HG03442 (cell line): ENCODE measurements at regions not wholly inside any gene's neighbourhood (a gene's known extent, or its start where the extent isn't known, plus 50 kb on each side); places are given as distances from the start of the nearest gene placed in this dataset.

ENCODE experiments used
- ATAC-seq: cut with Tn5 transposase; IDR thresholded peaks from one replicate; pipeline ENCODE4 v1.9.1; 2021; ENCODE audit warnings: mild to moderate bottlenecking, moderate library complexity; ENCODE audit not compliant: unreplicated experiment

DNA sequence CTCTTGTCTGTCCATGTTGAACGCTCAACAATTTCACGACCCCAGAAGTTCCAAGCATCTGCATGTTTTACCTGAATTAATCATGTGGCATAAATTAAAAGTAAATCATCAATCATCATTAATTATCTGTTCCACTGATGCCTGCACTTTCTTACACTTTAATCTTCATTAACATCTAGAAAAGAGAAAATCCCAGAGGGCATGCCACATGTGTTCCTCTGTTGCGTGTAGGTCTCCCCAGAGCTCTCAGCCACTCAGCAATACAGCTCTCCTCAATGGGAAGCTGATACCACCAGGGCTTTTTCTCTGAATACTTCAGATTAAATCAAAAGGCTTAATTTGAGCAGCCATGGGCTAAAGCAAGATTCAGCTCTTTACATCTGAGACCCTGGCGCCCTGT lies 722.4 kb upstream of the TENM3 start:
- ATAC-seq: no peak

DNA sequence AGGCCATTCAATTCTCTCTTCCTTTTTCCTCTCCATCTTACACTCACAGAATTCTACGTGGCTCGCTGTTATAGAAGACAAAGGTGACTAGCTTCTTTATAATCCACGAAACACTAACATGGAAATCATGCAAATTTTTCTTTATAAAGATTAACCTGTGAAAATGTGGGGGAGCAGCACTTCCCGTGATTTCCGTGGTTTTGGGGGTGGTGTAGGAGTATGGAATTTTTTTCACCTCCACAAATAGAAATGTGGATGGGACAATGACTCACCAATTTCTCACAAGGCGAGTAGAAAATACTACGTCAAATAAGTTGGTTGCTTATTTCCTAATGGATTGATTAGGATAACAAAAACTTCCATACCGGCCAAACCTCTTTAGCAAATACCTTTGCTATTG lies 719.2 kb upstream of the TENM3 start:
- ATAC-seq: no peak

DNA sequence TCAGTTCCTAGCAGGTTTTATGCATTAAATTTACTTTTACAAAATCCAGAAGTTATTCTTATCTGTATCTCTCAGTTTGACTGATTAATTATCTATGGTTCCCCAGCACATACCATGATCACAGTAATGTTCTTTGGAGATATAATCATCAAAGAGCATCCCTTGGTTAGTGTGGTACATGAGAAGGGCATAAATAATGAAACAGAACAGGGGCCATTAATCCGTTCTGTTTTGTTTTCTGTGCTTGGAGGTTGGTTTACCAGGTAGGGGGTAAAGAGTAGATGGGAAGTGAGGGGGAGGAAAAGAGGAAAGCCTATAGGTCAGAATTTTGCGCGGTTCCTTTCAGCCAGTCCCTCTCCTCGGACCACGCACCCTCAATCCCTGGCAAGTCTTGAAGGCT lies 718.7 kb upstream of the TENM3 start:
- no peak for ATAC-seq

DNA sequence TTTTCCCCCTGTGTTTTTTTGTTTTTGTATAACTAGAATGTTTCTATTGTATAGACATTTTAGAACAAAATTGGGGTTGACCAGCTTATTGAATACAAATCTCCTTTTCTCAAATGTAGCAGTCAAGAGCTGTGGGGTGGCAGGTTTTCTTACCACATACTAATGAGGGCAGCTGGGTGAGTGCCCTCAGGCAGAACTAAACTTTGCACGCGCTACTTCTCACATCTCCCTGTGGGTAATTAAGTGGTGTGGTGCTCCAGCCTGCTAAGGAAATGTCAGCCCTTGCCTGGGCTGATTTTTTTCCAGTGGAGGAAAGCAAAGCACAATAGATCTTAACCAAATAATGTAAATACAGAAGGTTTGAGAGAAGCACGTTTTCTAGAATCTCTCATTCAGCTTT lies 717.6 kb upstream of the TENM3 start:
- ATAC-seq: no peak

DNA sequence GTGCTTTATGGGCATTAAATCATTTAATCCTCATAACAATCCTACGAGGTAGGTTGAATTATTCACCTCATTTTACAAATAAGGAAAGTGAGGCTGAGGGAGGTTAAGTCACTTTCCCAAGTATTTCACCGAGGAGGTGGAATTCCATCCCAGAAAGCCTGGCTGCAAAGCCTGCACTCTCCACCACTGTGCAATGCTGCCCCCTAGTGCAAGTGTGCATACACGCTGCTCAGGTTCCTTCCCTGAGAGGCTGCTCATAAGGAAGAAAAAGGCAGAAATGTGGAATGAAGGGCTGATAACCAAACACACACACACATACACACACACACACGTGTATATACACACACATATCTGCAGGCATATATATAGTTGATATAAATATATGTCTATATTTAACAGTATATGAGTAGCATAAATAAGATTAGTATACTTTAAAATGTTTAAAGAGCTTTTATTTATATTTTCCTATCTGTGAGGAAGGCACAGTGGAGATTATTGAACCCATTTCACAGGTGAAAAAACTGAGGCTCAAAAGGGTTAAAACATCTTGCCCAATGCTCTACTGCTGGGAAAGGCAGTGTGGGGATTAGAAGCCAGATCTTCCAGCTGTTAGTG lies 714.5 kb upstream of the TENM3 start:
- ATAC-seq: peak; percentile 78

DNA sequence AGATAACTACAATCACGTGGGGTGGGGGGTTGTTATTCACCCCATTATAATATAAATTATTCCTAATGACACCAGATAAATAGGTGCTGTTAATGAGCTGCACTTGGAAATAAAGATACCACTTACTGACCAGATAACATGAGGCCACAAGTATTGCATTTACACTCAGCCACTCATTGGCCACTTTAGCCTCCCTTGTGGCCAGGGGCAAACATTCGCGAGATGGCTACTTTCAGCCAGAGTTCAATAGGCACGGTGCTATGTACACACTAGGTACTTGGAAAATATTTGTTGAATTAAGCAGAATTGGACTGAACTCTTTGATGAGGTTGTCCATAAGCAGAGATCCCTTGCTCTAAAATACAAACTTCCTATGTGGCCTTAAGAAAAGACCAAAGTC lies 713.7 kb upstream of the TENM3 start:
- ATAC-seq: no peak

DNA sequence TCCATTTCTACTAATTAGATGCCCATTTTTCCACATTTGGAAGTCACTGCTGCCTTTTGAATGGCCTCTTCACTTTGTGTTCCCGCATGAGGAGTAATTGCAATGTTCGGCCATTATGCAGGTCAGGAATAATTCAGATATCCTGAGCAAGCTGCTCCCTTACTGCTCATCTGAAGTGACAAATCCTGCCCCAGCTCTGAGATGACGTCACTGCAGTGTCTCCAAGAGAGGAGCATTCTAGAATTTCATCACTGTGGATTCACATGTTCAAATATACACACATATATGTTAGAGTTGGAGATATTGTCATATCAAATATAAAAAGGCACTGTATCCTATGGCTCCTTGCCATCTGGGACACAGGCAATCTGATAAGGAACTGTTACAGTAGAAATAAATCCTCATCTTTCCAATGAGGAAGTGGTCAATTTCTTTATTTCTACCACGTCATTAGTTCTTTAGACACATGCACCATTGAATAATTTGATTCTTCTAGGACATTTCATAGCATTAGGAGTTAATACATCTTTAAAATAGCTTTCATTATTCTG lies 706.9 kb upstream of the TENM3 start:
- no peak for ATAC-seq

DNA sequence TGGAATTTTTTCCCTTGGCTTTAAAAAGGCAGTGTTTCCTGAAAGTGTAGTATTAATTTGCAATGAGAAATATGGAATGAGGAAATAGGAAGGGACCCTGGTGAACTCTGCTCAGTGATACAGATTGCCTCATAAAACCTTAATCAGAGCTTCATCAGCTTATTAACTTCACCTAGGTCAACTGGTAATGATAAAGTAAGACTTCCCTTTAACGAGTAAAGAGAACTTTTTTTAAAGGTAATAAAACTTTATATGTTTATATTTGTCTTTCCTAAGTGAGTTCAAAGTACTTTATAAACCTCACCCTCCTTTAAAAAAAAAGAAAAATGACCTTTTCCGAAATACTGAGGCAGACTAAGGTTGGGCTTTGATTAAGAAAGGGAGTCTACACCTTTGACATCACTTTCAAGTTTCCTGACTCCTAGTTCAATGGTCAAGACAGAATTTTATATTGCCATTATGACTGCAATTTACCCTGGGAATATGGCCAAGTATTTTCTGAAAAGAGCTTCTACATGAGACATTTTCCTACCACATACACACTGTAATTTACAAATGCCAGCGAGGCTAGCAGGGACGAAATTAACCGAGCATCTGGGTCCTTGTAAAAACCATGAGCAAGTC lies 706.3 kb upstream of the TENM3 start:
- no peak for ATAC-seq

DNA sequence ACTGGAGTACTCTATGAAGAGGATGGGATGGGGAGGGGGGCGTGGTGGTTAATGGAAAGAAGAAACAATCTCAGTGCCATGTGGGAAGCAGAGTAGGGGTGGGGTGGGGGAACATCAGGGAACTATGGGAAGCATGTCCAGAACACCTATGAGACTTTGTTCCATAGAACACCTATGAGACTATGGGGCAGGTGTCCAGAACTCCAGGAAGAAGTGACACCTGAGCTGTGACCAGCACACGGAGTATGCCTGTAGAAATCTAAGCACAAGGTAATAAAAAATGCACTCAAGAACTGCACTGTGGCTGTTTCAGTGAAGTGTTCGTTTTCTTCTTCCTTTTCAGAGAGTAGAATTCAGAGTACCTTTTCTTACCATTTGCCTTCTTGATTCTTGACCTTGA lies 704.8 kb upstream of the TENM3 start:
- ATAC-seq: no peak

DNA sequence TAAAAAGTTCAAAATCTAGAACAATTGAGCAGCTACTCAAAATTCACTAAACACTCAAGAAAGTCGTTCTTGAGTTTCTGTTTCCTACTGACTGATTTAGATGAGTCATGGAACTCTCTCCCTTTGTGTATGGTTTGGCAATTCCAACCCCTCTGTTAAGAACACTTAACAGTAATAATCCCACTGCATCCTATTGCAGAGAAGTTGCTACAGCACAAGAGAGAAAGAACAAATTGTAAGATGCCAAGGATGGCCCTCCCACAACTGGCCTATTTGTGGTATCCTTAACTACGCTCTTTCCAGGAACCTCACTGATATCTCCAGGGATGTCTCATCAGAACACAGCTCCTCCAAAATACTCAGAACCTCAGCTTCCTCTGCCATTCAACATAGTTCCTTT lies 701.8 kb upstream of the TENM3 start:
- no peak for ATAC-seq

DNA sequence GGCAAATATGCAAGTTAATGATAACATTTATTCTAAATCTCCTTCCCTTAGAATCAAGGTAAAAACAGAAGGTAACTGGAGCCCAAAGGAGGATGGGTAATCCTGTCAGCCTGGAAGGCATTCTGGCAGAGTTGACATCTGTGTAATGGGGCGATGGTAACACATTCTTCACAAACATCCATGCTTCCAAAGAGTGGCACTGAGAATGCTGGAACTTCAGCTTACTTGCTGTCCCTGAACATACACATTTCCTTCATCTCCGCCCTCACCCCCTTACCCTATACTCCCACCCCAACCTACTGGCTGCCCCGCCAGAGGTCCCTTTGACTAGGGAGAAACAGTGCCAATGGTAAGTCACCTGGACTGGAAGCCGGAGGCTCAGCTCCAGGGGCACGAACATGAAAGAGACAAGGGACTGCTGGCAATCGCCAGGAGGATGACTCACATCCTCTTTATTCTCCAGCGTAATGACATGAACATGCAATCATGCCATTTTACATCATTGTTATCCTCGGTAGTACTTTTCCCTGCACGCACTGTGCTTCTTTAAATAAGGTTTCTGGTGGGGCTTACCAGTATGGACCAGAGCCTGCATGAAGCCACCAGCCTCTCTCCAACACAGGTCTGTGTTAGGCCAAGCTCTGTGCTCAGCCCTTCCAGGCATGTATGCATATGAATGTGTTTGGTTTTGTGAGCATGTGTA lies 694.2 kb upstream of the TENM3 start:
- no peak for ATAC-seq

DNA sequence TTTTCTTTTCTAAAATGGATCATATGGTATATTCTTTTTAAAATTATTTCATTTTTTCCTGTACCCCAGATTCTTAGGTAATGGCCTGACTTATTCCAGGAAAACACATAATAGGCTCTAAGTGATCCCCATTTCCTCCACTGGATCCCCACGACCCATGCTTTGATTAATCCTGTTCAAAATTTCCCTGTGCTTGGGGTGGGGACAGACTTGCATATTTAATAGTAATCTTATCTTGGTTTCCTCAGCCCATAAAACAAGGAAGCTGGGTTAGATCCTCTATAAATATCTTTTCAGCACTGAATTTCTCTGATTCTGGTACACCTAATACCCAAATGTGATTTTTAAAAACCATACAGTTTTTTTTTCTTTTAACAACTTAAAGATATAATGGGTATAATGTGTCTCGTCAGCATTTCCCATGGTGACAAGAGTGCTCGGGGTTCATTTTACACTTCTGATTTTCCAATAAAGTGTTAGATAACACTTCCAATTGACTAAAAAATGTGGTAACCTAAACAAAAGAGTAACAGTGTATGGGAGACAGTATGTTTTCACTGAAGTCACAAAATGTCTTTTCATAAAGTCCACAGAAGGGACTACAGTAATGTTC lies 693.5 kb upstream of the TENM3 start:
- ATAC-seq: no peak

DNA sequence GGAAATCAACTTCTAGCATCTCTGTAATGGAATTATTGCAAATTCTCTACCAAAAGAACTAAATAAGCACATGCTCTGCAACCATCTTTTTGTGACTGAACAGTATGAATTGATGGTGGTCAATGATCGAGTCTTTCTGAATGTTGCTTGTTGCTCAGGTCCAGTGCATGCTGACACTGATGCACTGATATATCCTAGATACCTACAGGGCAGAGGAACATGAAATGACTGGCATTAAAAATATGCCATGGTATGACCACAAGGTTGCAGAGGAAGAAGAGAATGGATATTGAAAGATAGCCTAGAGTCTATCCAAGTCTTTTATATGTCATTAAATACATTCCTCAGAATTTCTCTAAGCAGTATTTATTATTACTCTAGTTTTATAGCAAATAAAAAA lies 692.8 kb upstream of the TENM3 start:
- no peak for ATAC-seq

DNA sequence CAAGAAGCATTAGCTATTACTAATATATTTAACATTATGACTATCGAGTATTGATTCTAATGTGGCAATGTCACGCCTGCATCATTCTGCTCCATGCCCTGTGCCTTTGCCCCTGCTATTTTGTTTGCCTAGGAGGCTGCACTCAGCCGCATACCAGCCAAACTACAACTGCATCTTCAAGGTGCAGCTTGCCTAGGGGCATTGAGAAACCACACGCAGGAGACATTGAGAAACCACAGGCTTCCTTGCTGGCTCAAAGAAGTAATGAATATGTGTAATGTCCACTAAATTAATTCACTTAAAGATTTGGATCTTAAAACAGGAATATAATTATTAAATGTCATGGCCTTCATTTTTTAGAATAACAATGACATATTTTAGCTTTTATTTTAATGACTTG lies 683.6 kb upstream of the TENM3 start:
- no peak for ATAC-seq

DNA sequence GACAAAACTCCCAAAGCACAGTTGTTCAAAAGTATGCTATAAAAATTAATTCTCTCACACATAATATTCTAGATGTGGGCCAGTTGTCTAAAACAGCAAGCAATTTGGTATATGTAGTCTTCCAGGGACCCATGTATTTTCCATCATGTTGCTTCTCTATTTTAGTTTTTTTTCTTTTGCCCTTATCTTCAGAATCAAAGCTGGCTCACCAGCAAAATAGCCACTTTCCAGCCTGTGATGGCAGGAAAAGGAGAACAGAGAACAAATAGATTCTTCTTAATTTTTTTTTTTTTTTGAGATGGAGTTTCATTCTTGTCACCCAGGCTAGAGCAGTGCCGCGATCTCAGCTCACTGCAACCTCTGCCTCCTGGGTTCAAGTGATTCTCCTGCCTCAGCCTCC lies 680.8 kb upstream of the TENM3 start:
- no peak for ATAC-seq

DNA sequence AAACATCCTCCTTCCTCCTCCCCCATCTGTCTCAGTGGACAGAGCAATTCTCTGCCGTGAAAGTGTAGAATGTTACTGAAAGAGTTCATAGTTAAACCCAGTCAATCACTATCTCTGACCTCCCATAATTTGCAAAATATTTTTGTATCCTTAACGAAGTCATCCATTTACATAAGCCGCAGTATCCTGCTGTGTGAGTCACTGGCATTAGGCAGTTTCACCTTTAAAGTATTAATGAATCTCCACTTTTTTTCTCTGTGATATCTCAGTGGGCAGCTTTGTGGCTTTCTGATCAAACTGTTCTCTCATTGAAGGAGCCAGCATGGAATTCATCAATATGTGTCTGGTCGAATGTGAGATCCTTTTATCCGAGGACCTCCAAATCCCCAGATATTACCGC lies 678.6 kb upstream of the TENM3 start:
- ATAC-seq: no peak

DNA sequence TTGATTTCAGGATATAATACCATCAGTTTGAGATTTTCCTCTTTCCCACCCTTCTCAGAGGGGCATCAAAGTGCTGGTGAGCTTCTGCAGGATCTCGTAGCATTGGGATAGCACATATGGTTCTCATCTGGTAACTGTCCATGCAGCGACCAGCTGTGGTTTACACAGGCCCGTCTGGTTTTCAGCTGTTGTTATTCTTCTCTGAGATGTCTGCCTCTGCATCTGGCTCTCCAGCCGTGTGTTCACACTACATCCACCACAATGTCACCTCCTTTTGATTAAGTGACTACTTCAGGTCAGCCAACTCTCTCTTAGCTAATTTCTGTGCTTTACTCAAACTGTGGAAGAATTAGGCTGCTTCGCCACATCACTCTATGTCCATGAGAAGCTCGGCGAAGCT lies 676.7 kb upstream of the TENM3 start:
- ATAC-seq: no peak

DNA sequence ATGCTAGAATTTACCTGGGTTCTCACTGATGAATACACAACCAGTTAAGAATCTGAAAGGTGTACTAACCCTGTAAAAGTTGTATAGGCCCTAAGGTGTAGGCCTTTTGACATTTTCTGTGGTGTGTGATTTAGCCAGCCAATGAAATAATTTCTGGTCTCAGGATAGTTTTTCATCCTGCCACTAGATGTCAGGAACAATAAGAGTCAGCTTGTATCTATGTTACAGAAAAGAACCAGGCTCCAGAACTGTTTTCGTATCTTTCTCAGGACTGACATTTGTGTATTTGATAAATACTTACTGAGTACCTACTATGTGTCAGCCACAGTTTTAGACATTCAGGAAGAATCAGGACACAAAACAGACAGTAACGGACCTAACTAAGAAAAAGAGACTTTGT lies 673.6 kb upstream of the TENM3 start:
- ATAC-seq: peak; percentile 71

DNA sequence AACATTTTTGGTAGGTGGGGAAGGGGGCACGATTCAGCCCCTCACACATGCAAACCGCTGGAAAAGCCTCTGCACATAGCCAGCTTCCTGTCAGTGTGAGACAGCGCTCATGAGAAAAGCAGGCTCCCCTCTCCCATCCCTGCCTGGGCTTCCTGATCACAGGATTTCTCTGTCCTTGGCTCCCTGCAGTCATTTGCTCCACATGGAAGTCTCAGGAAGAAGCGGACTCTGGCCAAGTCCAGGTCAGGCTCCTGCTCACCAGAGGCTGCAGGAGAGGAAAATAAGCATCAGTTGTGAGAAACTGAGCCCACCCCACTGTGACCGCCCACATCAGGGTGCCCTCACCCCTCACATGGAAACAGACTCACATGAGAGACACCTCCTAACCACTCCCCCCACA lies 664.3 kb upstream of the TENM3 start:
- no peak for ATAC-seq

DNA sequence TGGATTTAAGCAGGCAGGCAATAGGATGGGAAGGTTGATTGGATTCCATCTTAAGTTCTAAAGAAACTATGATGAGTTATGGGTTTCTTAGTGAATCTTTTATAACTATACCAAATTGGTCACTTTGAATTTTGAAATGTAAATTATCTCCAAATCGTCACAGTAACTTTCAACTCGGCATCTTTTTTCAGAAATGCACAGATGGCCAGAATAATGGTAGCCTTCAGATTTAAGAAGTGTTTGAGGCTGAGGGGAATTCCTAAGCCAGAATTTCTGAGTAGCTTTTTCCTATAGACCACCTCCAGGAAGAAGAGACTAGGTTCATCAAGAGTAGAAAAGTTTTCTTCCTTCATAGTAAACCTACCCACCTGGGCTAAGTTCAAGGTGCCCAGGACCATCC lies 663.7 kb upstream of the TENM3 start:
- ATAC-seq: no peak

DNA sequence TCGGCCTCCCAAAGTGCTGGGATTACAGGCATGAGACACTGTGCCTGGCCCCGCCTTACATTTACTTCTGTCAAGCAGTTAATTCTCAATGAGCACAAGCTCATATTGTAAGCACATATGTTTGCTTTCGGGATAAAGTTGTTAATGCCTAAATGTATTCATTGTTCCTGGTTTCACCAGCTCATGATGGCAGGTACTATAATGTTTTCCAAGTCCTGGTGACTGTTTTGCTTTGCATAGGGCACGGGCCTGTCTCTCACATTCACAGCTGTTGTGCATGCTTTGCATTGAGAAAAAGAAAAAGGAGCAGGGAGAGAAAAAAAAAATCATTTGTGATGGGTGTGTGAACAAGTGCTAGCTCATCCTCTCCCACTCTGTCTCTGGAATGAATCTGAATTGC lies 661.2 kb upstream of the TENM3 start:
- ATAC-seq: no peak

DNA sequence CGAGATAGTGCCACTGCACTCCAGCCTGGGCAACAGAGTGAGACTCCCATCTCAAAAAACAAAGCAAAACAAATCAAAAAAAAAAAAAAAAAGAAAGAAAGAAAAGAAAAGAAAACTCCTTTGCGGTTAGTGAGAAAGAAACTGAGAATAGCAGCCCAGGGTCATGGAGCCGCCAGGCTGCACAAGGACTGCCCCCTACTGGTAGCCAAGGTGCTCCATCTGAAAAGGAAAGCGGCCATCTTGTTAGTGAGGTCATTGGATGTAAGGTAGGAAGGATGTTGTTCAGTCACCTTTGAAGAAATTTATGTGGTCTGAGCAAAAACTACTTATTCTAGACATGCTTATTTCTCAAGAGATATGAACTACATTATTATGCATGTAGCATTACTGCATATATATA lies 660.6 kb upstream of the TENM3 start:
- no peak for ATAC-seq
